Endothelial cell of umbilical vein (primary cell): ENCODE measurements at regions not wholly inside any gene's neighbourhood (a gene's known extent, or its start where the extent isn't known, plus 50 kb on each side); places are given as distances from the start of the nearest gene placed in this dataset.

Source experiments
- BruUV-seq: library from RNA; stranded (reverse); fragments of 400-500 nt; replicated peaks from 2 replicates; lab custom pipeline; 2021; lab: Mats Ljungman, UMichigan
- CTCF ChIA-PET: fragments of 300-600, 350-600 bp; sonication (Branson Sonifier 250); formaldehyde crosslinking; loops from one replicate; lab custom pipeline; 2021; ENCODE audit warnings: antibody characterized with exemption, inconsistent platforms; lab: Charles Lee
- POLR2A ChIA-PET: fragments of 300-600, 350-600 bp; sonication (Branson Sonifier 250); formaldehyde crosslinking; loops from one replicate; lab custom pipeline; 2021; ENCODE audit warnings: antibody characterized with exemption, inconsistent platforms; lab: Charles Lee
- DNase-seq: peaks from one replicate; pipeline ENCODE4 v3.0.0-alpha.2; 2011; ENCODE audit warnings: low read depth, low spot score
- FAIRE-seq: peaks from 2 replicates; lab custom pipeline; 2011; peaks lifted over from hg19 to GRCh38; lab: Jason Lieb, UNC
- H2AFZ ChIP-seq: 2 replicates; pipeline ENCODE4 v1.6.0; 2012; ENCODE audit warnings: low read depth, low read length, control low read depth, inconsistent platforms
- H3K27ac ChIP-seq: 2 replicates; pipeline ENCODE4 v1.5.1; 2011; ENCODE audit warnings: low read depth, mild to moderate bottlenecking, control low read depth, low read length, moderate library complexity; ENCODE audit not compliant: insufficient read depth
- H3K27me3 ChIP-seq, 2 experiments: 2 replicates each; pipeline versions ENCODE4 v1.6.0 to v1.6.1; 2011; ENCODE audit warnings: low read length in 2 of 2, mixed read lengths in 1 of 2; ENCODE audit not compliant: control insufficient read depth in 2 of 2, insufficient read depth in 2 of 2
- H3K36me3 ChIP-seq, 2 experiments: 2 replicates in 1 of 2; 3 replicates in 1 of 2; pipeline ENCODE4 v1.5.1; 2011; ENCODE audit warnings: low read length in 2 of 2, mild to moderate bottlenecking in 1 of 2, moderate library complexity in 1 of 2; ENCODE audit not compliant: control insufficient read depth in 2 of 2, insufficient read depth in 2 of 2; ENCODE audit errors: extremely low read depth in 1 of 2
- H3K4me1 ChIP-seq: 3 replicates; pipeline ENCODE4 v1.5.1; 2011; ENCODE audit warnings: mild to moderate bottlenecking, low read length; ENCODE audit not compliant: control insufficient read depth, insufficient read depth; ENCODE audit errors: extremely low read depth
- H3K4me2 ChIP-seq: 2 replicates; pipeline ENCODE4 v1.6.1; 2011; ENCODE audit warnings: low read length, control low read depth, mixed read lengths; ENCODE audit not compliant: insufficient read depth
- H3K4me3 ChIP-seq, 3 experiments: fragments of 200-600 bp in 1 of 3; sonication (generic), shearing (Covaris generic) in 1 of 3; replicated peaks in 1 of 3; 2 replicates each; pipeline ENCODE4 v1.5.1; 2011 to 2016; ENCODE audit warnings: control low read depth in 3 of 3, low read length in 3 of 3, mild to moderate bottlenecking in 2 of 3, inconsistent platforms in 1 of 3, low read depth in 1 of 3, moderate library complexity in 1 of 3; ENCODE audit not compliant: insufficient read depth in 1 of 3
- H3K79me2 ChIP-seq: 2 replicates; pipeline ENCODE4 v1.6.0; 2012; ENCODE audit warnings: low read length, inconsistent platforms; ENCODE audit not compliant: control insufficient read depth, insufficient read depth
- H3K9ac ChIP-seq: replicated peaks from 2 replicates; pipeline ENCODE3; 2011; ENCODE audit warnings: low read length, control low read depth; ENCODE audit not compliant: insufficient read depth; ENCODE audit errors: extremely low read depth
- H3K9me1 ChIP-seq: replicated peaks from 3 replicates; pipeline ENCODE4 v1.6.0; 2011; ENCODE audit warnings: mild to moderate bottlenecking, low read length; ENCODE audit not compliant: control insufficient read depth, insufficient read depth; ENCODE audit errors: extremely low read depth
- H3K9me3 ChIP-seq: replicated peaks from 2 replicates; pipeline ENCODE4 v1.5.1; 2012; ENCODE audit warnings: low read length, inconsistent platforms; ENCODE audit not compliant: control insufficient read depth, insufficient read depth
- H4K20me1 ChIP-seq: replicated peaks from 2 replicates; pipeline ENCODE3; 2011; ENCODE audit warnings: mild to moderate bottlenecking, low read length; ENCODE audit not compliant: control insufficient read depth, insufficient read depth; ENCODE audit errors: extremely low read depth
- EZH2 ChIP-seq: IDR thresholded peaks from 2 replicates; pipeline ENCODE4 v1.6.1; 2012; ENCODE audit warnings: borderline replicate concordance, low read depth, mild to moderate bottlenecking, moderate library complexity, low read length, inconsistent platforms; ENCODE audit not compliant: severe bottlenecking
- FOS ChIP-seq: IDR thresholded peaks from 2 replicates; pipeline ENCODE4 v1.6.1; 2011; ENCODE audit warnings: mild to moderate bottlenecking, low read length, moderate library complexity, borderline replicate concordance; ENCODE audit not compliant: insufficient read depth
- GATA2 ChIP-seq: IDR thresholded peaks from 2 replicates; pipeline ENCODE4 v1.7.0; 2011; ENCODE audit warnings: low read depth, mild to moderate bottlenecking, moderate library complexity, mixed read lengths, low read length; ENCODE audit not compliant: insufficient read length, insufficient read depth
- JUN ChIP-seq: IDR thresholded peaks from 2 replicates; pipeline ENCODE4 v1.6.1; 2011; ENCODE audit warnings: borderline replicate concordance, low read depth; ENCODE audit not compliant: insufficient read length, insufficient read depth
- MYC ChIP-seq: IDR thresholded peaks from one replicate; pipeline ENCODE4 v1.6.1; 2011; ENCODE audit warnings: mild to moderate bottlenecking, low read depth, low read length
- POLR2A ChIP-seq: IDR thresholded peaks from 2 replicates; pipeline ENCODE4 v1.6.1; 2012; ENCODE audit warnings: low read depth, mild to moderate bottlenecking, control low read depth, low read length
- POLR2AphosphoS5 ChIP-seq: IDR thresholded peaks from 2 replicates; pipeline ENCODE4 v1.6.1; 2012; ENCODE audit warnings: low read depth, mild to moderate bottlenecking, control low read depth, low read length, moderate library complexity; ENCODE audit not compliant: insufficient read depth
- dilution Hi-C: fragments of 300-500 bp; cut with MboI; formaldehyde crosslinking; loops from one replicate; pipeline ENCODE4 v1.15.0; 2019; ENCODE audit warnings: low sequenced_read_pairs; ENCODE audit not compliant: extremely low pct_ligation_motif_present
- intact Hi-C: fragments of 100-400 bp; cut with micrococcal nuclease; formaldehyde crosslinking; loops from one replicate; pipeline ENCODE4 v1.10.0; 2022
- TF ChIP-seq, protein P1 (sequence below), 2 donors: IDR thresholded peaks; 1 replicate in 1 of 2; 2 replicates in 1 of 2; pipeline ENCODE4 v1.5.1; 2011; ENCODE audit warnings: low read length in 2 of 2, mild to moderate bottlenecking in 2 of 2, moderate library complexity in 2 of 2, control low read depth in 1 of 2, inconsistent platforms in 1 of 2, low read depth in 1 of 2; ENCODE audit not compliant: insufficient read depth in 1 of 2; ENCODE audit errors: extremely low read depth in 1 of 2
- TF ChIP-seq, protein P2 (sequence below): IDR thresholded peaks from 2 replicates; pipeline ENCODE4 v1.6.1; 2011; ENCODE audit not compliant: insufficient read depth, insufficient read length

DNA sequence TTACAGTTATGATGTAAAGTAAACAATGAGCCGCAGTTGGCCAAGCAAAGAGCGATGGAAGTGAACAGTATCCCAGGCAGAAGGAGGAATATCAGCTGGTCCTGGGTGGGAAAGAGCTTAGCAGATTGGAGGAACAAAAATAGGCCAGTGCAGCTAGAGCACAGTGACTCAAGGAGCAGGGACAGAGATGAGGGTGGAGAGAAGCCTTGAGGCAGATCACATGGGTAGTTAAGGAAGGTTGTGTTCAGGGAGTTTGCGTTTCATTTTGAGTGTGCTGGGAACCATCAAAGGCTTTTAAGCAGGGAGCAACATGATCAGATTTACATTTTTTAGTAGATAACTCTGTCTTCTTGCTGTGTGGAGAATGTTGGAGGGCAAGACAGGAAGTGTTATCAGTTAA, 113.6 kb downstream of the OAT start:
- H3K9me1 ChIP-seq, result no peaks in the 10 kb centered on the region
- no peak overlapping the region for H3K4me2 ChIP-seq
- H3K79me2 ChIP-seq, result no peaks in the 10 kb centered on the region
- H3K36me3 ChIP-seq, result no peaks in the 10 kb centered on the region
- no peaks in the 10 kb centered on the region for H3K9me3 ChIP-seq
- no peaks in the 10 kb centered on the region for H3K4me1 ChIP-seq
- no peak for FAIRE-seq
- dilution Hi-C loops (no loop called here), intact Hi-C loops (no loop called here)
- H3K9ac ChIP-seq, result no peak overlapping the region
- H3K27me3 ChIP-seq, result no peaks in the 10 kb centered on the region
- BruUV-seq, result no TSS peak
- H3K27ac ChIP-seq, result no peak overlapping the region
- no peaks in the 10 kb centered on the region for H4K20me1 ChIP-seq
- H3K4me3 ChIP-seq, result no peak overlapping the region
- ChIA-PET CTCF (no interaction called here), POLR2A (no interaction called here)
- no peak for DNase-seq
- no peak overlapping the region for H2AFZ ChIP-seq
- TF ChIP-seq, protein P1, sequence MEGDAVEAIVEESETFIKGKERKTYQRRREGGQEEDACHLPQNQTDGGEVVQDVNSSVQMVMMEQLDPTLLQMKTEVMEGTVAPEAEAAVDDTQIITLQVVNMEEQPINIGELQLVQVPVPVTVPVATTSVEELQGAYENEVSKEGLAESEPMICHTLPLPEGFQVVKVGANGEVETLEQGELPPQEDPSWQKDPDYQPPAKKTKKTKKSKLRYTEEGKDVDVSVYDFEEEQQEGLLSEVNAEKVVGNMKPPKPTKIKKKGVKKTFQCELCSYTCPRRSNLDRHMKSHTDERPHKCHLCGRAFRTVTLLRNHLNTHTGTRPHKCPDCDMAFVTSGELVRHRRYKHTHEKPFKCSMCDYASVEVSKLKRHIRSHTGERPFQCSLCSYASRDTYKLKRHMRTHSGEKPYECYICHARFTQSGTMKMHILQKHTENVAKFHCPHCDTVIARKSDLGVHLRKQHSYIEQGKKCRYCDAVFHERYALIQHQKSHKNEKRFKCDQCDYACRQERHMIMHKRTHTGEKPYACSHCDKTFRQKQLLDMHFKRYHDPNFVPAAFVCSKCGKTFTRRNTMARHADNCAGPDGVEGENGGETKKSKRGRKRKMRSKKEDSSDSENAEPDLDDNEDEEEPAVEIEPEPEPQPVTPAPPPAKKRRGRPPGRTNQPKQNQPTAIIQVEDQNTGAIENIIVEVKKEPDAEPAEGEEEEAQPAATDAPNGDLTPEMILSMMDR (IDR thresholded peaks at IDR 0.05; ENCODE audit: extremely low read depth in 1 of 2, insufficient read depth in 1 of 2, low read depth in 1 of 2, low read length in 2 of 2), result no peak
- TF ChIP-seq JUN (no peak), POLR2A (no peak), MYC (no peak), POLR2AphosphoS5 (no peak), GATA2 (no peak), EZH2 (no peak), FOS (no peak)
- TF ChIP-seq, protein P2, sequence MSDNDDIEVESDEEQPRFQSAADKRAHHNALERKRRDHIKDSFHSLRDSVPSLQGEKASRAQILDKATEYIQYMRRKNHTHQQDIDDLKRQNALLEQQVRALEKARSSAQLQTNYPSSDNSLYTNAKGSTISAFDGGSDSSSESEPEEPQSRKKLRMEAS, result no peak
